ENCODE measurements at regions not wholly inside any gene's neighbourhood (a gene's known extent, or its start where the extent isn't known, plus 50 kb on each side); places are given as distances from the start of the nearest gene placed in this dataset.

DNA sequence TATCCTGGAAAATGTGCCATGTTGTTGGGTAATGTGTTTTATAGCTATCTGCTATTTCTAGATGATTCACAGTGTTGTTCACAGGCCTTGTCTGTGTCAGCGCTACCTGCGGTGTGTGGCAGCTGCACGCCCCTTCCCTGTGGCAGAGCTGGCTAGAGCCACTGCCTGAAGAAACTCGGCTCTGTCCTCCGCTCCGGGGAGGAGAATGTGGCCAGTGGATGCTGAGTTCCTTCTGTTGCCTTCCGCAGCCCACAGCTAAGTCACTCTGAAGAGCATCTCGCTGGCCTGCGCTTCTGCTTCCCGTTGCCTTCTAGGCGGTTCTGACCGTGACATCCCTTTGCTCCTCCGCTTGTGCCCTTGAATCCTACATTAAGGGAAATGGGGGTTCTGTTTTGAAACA lies 135.1 kb downstream of the PLG start:
- H3K27ac ChIP-seq, result no peak overlapping the region
- no peak for TF ChIP-seq ZFX (IDR thresholded peaks at IDR 0.05; ENCODE audit: borderline replicate concordance)
- TF ChIP-seq, protein P1, sequence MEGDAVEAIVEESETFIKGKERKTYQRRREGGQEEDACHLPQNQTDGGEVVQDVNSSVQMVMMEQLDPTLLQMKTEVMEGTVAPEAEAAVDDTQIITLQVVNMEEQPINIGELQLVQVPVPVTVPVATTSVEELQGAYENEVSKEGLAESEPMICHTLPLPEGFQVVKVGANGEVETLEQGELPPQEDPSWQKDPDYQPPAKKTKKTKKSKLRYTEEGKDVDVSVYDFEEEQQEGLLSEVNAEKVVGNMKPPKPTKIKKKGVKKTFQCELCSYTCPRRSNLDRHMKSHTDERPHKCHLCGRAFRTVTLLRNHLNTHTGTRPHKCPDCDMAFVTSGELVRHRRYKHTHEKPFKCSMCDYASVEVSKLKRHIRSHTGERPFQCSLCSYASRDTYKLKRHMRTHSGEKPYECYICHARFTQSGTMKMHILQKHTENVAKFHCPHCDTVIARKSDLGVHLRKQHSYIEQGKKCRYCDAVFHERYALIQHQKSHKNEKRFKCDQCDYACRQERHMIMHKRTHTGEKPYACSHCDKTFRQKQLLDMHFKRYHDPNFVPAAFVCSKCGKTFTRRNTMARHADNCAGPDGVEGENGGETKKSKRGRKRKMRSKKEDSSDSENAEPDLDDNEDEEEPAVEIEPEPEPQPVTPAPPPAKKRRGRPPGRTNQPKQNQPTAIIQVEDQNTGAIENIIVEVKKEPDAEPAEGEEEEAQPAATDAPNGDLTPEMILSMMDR (IDR thresholded peaks at IDR 0.05), result no peak

- no peak overlapping the region for H3K27ac ChIP-seq
- TF ChIP-seq, protein P1 (IDR thresholded peaks at IDR 0.05), result no peak
- no peak for TF ChIP-seq ZFX (IDR thresholded peaks at IDR 0.05; ENCODE audit: borderline replicate concordance)
These were observed 140.5 kb upstream of the MAP3K4 start for GRCh38 chr6:160851031-160851430.

DNA sequence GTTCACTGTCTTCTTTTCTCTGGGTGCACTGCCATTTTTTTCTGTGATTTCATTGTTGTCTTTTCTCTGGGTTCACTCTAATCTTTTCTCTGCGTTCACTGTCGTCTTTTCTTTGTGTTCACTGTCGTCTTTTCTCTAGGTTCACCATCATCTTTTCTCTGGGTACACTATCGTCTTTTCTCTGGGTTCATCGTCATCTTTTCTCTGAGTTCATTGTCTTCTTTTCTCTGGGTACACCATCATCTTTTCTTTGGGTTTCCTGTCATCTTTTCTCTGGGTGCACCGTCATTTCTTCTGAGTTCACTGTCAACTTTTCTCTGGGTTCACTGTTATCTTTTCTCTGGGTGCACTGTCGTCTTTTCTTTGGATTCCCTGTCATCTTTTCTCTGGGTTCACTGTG lies 137.6 kb upstream of the MAP3K4 start:
- H3K27ac ChIP-seq, result no peak overlapping the region
- TF ChIP-seq, protein P1 (IDR thresholded peaks at IDR 0.05), result no peak
- TF ChIP-seq ZFX (IDR thresholded peaks at IDR 0.05; ENCODE audit: borderline replicate concordance), result no peak

DNA sequence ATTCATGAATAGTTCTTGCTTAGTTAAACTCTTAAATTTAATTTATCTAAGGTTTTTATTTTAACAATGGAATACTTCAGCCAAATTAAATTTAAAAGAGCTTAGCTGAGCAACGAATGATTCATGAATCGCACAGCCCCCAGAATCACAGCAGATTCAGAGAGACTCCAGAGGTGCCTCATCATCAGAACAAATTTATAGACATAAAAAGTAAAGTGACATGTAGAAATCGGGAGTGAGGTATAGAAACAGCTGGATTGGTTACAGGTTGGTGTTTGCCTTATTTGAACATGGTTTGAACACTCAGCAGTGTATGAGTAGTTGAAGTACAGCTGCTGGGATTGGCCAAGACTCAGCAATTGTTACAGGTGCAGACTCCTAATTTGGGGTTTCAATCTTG lies 132.7 kb upstream of the MAP3K4 start:
- no peak overlapping the region for H3K27ac ChIP-seq
- TF ChIP-seq ZFX (IDR thresholded peaks at IDR 0.05; ENCODE audit: borderline replicate concordance), result no peak
- TF ChIP-seq, protein P1 (IDR thresholded peaks at IDR 0.05), result no peak

DNA sequence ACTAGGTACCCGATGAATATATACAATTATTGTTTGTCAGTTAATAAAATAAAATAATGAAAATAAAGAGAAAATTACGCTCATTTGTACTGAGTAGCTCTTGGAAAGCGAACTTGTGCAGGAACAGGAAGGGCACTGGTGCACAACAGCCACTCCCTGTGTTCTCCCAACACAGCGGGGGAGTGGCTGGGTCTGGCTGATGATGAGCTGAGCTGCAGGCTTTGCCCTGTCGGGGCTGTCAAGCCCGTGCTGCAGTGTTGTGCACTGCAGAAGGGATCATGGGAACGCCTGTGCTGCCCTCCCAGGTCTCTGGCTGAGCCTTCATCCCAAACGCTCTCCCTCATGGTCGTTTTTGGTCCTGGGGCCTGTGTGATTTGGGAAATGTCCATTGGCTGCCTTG lies 131.7 kb upstream of the MAP3K4 start:
- no peak for TF ChIP-seq ZFX (IDR thresholded peaks at IDR 0.05; ENCODE audit: borderline replicate concordance)
- TF ChIP-seq, protein P1 (IDR thresholded peaks at IDR 0.05), result no peak
- H3K27ac ChIP-seq, result no peak overlapping the region

DNA sequence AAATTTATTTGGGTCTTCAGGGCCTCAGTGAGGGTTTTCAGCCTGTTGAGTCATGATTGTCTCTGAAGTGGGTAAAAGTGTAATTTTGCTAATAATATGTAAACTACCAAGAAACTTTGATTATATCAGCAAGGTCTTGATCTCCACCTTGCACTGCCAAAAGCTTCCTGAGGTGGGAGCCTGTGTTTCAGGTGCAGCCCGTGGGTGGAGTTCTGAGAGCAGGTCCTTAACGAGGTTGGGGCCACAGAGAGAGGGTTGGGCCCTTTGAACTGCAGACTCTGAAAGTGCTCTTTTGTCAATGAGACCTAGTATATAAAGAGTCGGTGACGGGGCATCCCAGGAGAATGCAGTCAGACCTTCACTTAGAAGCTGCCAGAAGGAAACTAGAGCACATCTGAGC lies 129.7 kb upstream of the MAP3K4 start:
- no peak overlapping the region for H3K27ac ChIP-seq
- TF ChIP-seq ZFX (IDR thresholded peaks at IDR 0.05; ENCODE audit: borderline replicate concordance), result no peak
- TF ChIP-seq, protein P1 (IDR thresholded peaks at IDR 0.05), result no peak

- TF ChIP-seq, protein P1 (IDR thresholded peaks at IDR 0.05), result no peak
- H3K27ac ChIP-seq, result no peak overlapping the region
These were observed 127.8 kb upstream of the MAP3K4 start for GRCh38 chr6:160863782-160864181.
